Fibroblast of skin of left quadriceps (primary cell): ENCODE measurements at regions not wholly inside any gene's neighbourhood (a gene's known extent, or its start where the extent isn't known, plus 50 kb on each side); places are given as distances from the start of the nearest gene placed in this dataset.
A peak's percentile ranks its signal among the peaks of the same experiment; 100 is the strongest.

ENCODE experiments used
- DNase-seq, 2 experiments: peaks; one replicate each; pipeline ENCODE4 v3.0.0-alpha.2; 2013; ENCODE audit warnings: low read depth in 2 of 2

DNA sequence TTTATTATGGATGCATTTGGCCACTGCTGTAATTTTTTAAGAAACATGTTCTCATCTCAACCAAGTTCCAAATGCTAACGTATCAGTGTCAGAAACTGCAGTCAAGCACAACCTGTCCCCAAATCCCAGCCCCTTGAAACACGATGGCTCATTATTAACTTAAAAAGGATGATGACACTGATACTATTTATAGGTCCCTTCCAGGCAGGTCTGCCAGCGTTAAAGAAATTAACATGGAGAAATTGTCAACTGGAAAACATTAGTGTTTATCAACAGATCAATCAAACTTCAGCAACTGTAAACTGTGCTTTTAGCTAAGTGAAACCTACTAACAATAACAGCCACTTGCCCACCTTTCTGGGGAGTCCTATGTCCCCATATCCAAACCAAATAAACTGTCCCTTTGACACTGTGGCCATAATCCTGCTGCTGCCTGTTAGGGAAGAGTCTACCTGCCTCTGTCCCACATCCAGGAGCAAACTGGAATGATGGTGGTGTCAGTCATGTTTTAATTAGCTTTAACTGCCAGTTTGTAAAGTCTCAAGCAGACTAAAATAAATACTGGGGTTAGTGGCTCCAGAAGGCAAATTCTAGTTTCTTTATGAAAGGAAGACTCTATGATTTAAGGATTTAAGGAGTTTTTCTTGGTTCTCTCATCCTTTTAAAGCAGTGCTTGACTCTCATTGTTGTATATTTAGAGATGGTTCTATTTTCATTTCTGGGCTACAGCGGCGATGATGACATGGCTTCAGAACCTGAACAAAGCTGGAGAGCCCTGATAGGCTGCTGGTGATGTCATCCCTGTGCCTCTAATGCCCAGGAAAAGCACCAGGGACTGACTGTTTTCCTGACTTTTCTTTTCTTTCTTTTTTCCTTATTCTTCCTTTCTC, 583.6 kb upstream of the PIK3C3 start:
- DNase-seq, result no peak

DNA sequence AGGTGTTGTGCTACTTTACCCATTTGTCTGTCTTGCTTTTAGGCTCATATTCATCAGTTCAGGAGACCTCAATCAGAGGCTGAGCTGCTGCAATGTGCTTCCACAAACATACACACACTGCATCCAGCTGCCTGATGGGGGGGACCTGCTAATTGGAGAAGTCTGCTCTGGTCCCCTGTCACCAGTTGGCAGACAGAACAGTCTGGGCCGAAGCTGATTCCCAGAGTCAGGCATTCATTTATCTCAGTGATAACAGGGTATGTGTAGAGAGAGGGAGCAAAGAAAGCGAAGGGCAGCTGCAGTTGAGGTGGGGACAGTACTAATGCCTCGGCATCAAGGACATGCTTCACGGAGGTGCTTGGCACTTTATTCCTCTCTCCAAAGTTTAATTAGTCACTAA, 584.3 kb upstream of the PIK3C3 start:
- no peak for DNase-seq

DNA sequence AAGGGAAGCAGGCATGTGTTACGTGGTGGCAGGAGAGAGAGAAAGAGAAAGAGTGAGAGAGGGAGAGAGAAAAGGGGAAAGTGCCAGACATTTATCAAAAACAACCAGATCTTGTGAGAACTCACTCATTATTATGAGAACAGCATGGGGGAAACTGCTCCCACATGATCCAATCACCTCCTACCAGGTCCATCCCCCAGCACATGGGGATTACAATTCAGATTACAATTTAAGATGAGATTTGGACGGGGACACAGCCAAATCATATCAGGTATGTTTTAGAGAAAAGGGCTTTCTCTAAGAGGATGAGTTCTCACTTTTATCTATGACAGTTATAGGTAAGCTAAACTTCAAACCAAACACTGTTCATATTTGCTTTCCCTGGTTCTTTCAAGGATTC, 597.3 kb upstream of the PIK3C3 start:
- no peak for DNase-seq

DNA sequence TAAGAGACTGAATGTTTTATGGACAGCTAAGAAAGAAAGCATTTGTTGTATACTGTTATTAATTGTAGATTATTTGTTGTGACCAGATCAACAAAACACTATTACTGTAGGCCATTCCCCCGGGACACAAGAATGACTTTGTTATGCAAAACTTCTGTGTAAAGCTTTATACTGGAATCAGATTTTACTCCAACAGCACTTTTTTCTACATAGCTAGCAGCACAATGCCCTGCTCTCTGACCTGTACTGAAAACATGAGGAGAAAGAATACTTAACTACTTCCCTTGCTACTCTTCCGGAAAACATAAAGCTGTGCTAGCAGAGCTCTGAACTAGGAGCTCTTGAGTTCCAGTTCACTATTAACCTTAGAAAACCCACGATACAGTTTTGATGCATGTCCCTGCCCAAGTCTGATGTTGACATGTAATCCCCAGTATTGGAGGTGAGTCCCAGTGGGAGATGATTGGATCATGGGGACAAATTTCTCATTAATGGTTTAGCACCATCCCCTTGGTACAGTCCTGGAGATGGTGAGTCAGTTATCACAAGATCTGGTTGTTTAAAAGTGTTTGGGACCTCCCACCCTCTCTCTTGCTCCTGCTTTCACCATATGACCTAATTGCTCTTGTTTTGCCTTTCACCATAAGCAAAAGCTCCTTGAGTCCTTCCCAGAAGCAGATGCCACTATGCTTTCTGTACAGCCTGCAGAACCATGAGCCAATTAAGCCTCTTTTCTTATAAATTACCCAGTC, 601.1 kb upstream of the PIK3C3 start:
- no peak for DNase-seq

DNA sequence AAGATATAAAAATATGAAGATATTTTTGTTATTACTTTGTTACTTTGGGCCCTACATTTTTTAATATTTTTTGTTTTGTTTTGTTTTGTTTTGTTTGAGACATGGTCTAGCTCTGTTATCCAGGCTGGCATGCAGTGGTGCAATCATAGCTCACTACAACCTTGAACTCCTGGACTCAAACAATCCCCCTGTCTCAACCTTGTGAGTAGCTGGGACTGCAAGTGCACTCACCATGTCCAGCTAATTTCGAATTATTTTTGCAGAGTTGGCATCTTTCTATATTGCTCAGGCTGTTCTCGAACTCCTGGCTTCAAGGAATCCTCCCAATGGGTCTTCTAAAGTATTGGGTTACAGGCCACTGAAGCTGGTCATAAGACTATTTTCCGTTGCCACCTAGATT, 603.6 kb upstream of the PIK3C3 start:
- DNase-seq, result no peak

DNA sequence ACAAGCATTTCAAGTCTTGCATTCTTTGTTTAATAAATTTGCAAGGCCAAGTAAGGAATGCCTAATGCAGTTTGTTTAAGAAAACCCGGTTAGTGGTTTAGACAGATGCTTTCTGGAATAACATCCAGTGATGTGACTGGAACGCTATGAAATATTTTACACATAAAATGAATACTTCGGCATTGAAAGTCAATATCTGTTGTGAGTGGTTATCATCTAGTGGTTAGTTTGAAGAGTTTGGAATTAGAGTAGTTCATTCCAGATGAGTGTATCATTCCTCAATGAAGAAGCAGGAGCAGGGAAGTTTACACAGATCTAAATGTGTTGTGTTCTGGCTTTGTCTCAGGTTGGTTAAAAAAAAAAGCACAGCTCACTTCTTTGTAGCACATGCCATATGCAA, 608.0 kb upstream of the PIK3C3 start:
- peak; percentile 68 to 73 for DNase-seq

DNA sequence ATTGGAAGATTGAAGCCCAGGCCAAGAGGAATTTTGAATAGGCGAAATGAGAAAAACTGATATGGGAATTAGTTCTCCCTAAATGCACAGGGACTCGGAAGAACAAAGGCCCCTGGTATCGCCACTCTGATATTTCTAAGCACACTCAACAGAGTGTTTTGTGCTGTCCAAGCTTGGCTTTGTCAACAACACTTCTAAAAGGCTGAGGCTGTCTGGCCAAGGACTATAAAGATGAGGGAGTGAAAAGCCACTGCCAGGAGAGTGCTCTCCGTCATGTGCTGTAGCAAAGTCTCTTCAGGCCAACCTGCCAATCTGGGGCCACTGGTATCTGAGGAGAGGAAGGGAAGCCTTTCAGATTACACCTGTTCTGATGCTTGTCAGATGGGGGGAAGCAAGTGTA, 611.2 kb upstream of the PIK3C3 start:
- no peak for DNase-seq

DNA sequence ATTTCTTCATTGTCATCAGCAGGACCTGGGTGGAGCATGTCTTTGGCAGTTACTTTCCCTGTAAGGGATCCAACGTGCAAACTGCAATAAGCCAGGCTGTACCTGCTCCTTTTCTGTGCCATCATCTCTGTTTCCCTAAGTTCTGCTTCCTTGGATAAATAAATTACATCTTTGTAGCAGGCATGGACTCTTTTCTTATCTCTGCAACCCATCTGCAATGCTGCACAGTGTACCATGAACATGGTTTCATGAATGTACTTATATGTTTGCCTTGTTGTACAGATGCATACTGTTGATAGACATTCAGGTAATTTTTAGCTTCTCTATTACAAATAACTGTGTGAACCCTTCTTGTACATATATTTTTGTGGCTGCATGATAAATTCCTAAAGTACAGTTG, 616.7 kb upstream of the PIK3C3 start:
- no peak for DNase-seq

DNA sequence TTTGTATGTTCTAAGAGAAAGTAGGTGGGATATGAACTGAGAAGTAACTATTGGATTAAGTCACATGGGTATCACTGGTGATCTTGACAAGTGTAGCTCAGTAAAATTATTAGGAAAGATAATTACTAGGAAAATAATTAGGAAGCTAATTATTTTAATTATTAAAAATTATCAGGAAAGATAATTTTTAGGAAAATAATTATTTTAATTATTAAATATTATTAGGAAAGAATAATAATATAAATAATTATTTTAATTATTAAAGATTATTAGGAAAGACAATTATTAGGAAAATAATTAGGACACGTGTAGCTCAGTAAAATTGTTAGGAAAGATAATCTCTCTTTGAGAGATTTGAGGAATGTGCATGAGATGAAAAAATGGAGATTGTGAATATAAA, 623.4 kb upstream of the PIK3C3 start:
- DNase-seq, result no peak

DNA sequence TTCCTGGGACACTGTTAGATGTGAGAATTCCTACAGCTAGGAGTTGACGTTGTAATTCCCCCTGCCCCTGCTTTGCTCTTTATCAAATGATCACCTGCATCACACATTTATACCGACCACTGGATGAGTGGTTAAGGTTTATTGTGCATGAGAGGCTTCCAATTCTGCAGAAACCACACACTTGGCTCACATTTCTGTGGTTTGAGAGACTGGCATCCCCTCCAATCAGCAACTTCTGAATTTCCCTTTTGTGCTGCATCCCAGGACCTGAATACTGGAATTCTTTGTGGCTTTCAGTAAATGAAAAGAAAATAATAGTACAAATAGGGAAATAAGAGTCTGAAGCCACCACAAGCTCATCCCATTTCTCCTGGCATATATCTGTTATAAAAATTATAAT, 628.7 kb upstream of the PIK3C3 start:
- peak; percentile 48 to 51 for DNase-seq

DNA sequence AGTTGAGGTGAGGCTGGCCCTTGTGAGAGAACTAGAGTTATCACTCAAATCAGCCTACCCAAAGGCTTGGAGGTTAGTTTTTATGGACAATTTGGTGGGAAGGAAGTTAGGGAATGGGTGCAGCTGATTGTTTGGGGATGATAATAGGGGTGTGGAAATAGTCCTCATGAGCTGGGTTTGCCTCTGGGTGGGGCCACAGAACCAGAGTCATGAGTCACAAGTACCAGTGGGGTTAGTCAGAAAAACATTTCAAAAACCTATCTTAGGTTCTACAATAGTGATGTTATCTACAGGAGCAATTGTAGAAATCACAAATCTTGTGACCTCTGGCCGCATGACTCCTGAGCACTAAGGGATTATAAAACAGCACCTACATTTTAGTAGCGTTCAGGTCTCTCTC, 630.1 kb upstream of the PIK3C3 start:
- no peak for DNase-seq

DNA sequence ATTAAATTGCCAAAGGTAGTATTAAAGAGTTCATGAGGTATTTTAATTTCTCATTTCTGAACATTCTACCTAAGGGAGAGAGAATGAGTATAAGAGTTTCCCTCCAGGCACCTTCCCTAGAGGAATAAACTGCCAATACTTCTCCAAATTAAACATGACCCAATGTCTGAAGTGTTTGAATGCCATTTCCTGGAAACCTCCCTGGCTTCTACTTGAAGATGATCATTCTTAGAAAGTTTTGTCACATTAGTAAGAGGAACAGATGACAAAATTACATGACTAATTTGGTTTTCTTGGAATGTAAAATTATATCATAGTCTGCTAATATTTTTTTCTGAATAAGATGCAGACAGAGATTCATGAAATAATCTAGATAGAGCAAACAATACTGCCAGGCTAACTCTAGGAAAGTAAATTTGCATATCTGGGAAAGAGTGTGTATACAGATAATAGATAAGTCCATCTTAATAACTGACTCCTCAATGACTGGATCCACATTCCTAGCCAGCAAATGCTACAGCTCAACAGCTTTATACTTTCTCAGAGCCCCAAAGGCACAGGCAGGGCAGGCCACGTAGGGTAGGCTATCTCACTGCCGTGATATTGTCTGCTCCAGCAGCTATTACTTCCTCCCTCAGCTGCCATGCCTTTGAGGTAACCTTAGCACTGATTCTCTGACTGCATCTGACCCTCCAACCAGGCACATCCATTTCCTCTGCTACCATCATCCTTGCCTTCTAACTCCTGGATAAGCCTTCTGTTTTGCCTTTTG, 630.8 kb upstream of the PIK3C3 start:
- DNase-seq, result no peak

DNA sequence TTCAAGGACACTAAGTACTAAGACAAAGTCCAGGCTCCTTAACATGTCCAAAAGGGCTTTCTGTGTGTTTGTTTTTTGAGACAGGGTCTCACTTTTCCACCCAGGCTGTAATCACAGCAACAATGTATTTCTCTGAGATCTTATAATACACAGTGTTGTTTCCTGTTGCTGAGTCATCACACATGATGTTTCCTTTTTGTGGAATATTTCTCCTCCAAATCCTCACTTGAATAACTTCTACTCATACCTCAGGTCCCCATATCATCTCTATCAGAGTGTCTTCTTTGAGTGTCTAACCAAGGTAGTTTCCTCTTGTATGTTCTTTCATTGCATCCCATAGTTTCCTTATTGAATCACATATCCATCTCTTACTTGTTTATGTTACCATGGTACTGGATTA, 632.0 kb upstream of the PIK3C3 start:
- DNase-seq, result no peak

DNA sequence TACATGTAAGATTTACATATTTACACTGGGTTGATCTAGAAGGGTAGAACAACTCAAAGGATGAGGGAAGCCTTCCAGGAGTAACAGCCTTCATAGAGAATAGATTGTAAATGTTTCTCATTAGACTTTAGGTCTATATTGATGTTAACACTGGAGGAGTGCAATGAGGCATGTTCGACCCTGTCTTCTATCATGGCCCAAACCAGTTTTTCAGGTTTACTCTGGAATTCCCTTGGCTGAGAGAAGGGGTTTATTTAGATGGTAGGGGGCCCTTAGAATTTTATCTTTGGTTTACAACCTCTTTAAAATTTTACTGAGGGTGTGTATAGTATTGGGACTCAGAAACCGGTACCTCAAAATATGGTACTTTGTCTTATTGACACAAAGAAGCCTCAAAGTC, 634.9 kb upstream of the PIK3C3 start:
- no peak for DNase-seq

DNA sequence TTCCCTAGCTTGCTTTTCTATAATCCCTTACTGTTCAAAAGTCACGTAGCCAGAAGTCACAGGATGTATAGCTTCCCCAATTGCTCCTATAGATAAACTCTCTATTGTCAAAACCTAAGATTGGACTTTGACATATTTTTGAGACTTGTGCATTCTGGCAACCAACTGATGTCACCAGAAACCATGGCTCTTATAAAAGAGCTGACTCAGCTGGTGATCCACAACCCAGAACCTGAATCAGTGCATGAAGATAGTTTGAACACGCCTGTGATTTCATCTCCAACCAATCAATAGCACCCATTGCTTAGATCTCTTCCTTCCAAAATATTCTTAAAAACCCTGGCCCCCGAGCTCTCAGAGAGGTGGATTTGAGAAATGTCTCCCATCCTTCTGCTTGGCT, 639.9 kb upstream of the PIK3C3 start:
- DNase-seq, result no peak

DNA sequence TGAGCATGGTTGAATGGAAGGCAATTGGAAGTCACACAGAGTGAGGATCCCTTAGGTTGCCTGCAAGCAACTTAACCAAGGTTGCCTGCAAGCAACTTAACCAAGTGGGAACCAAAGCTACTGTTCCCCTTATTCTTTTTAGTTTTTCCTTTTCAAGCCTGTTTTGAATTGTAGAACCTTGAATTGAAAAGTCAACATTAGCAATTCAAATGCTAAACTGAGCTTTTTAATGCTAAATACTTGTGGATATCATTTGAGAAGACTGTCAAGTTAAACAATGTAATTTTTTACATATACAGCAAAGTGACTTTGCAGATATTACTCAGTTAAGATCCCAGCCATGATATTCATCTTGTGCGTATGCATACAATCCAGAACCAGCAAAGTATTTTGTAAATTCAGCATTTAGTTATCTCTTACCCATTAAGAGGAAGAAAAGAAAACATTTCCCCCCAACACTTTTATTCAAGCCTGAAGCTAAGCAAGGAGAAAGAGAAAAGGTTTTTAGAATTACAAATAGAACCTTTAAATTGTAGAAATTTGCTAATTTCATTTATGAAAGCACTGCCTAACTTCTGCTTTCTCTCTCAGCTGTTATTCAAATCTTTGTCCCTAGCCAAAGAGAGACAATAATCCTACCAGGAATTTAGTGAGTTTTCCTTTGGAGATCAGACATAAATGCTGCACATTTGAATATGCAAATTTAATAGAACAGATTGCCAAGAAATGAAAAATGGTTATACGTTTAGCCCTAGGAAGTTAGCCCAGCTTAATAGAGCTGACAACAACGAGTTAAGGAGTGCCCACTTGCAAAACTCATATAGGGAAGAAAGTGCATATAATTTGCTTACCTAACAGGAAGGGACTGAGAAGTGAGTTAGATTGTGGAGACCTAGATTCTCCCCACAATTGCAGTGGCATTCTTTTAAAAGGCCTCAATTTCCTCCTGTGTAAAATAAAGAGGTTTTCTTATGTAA, 643.2 kb upstream of the PIK3C3 start:
- DNase-seq, result no peak

DNA sequence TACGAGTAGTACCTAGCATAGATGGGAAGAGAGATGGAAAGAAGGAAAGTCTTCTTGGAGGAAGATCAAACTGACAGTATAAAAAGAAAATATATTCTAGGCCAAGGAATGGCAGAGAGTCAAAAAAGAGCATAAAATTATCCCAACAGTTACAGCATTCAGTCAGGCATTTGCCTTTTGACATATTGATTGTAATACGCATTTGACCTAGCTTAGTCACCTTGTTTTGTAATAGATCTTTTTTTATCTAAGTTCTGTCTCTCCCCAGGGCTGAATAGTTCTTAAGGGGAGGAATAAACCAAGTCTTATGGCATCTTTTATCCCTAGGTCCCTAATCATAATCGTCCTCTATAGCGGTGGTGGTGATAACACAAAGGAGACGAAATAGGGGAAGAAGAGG, 657.3 kb upstream of the PIK3C3 start:
- DNase-seq, result no peak

DNA sequence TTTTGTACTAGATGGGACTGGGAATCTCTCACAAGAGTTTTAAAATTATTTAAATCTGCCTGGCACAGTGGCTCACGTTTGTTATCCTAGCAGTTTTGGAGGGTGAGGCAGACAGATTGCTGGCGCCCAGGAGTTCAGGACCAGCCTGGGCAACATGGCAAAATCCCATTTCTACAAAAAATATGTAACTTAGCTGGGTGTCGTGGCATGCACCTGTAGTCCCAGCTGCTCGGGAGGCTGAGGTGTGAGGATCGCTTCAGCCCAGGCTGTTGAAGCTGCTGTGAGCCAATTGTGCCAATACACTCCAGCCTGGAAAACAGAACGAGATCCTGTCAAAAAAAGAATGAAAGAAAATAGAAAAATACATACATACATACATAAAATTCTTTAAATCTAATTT, 685.7 kb upstream of the PIK3C3 start:
- DNase-seq, result no peak

DNA sequence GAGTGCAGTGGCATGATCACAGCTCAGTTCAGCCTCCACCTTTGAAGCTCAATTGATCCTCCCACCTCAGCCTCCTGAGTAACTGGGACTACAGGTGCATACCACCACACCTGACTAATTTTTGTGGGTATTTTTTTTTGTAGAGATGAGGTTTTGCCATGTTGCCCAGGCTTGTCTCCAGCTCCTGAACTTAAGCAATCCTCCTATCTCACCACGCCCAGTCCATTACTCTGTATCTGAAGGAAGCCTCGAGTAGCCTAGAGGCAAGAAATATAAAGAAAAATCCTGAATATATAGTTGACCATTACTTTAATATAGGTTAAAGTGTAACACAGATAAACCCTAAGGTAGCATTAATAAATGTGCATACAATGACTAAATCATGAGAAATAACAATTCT, 686.8 kb upstream of the PIK3C3 start:
- no peak for DNase-seq

DNA sequence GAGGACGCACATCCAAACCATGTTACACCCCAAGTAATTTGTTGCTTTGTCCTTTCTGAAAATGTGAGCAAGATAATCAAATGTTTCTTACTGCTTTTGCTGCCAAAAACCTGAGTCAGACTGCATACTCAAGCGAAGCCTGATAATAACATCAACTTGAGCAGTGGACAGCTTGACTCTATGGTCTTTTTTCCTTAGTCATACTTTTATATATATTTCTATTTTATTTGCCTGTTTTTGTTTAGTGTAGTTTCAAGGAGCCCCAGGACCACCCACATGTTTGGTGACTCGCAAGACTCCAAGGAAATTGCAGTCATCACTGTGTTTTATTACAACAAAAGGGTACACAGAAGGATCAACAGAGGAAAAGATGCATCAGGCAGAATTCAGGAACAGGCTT, 688.4 kb upstream of the PIK3C3 start:
- DNase-seq, result peak; percentile 11 to 16

DNA sequence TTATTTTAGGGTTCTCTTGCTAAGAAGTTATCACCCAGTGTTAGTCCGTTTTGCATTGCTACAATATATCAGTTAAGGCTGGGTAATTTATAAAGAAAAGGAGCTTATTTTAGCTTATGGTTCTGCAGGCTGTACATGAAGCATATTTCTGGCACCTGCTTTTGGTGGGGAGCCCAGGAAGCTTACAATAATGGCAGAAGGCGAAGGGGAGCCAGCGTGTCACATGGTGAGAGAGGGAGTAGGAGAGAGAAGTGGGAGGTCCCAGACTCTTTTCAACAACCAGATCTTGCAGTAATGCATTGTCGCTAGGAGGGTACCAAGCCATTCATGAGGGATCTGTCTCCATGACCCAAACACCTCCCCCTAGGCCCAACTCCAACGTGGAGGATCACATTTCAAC, 688.8 kb upstream of the PIK3C3 start:
- no peak for DNase-seq
